GM23248 (cell line): ENCODE measurements at regions not wholly inside any gene's neighbourhood (a gene's known extent, or its start where the extent isn't known, plus 50 kb on each side); places are given as distances from the start of the nearest gene placed in this dataset.

Experiments
- DNase-seq: peaks from one replicate; pipeline ENCODE4 v3.0.0-alpha.2; 2015
- H2AFZ ChIP-seq: fragments of 200-600 bp; sonication (generic); 2 replicates; pipeline ENCODE4 v1.6.1; 2016; ENCODE audit warnings: antibody characterized with exemption
- H3F3A ChIP-seq: fragments of 200-600 bp; sonication (generic); 2 replicates; pipeline ENCODE4 v1.6.1; 2016; ENCODE audit warnings: mild to moderate bottlenecking, antibody characterized with exemption, mixed run types; ENCODE audit not compliant: insufficient read depth
- H3K27ac ChIP-seq: fragments of 200-600 bp; sonication (generic); 2 replicates; pipeline ENCODE4 v1.5.1; 2016; ENCODE audit warnings: mild to moderate bottlenecking
- H3K27me3 ChIP-seq: fragments of 200-600 bp; sonication (generic); replicated peaks from 2 replicates; pipeline ENCODE4 v1.6.1; 2016; ENCODE audit warnings: mild to moderate bottlenecking; ENCODE audit not compliant: insufficient read depth
- H3K36me3 ChIP-seq: fragments of 200-600 bp; sonication (generic); 2 replicates; pipeline ENCODE4 v1.6.1; 2016; ENCODE audit warnings: low read depth, mild to moderate bottlenecking
- H3K4me1 ChIP-seq: fragments of 200-600 bp; sonication (generic); 2 replicates; pipeline ENCODE4 v1.6.1; 2016; ENCODE audit warnings: mild to moderate bottlenecking; ENCODE audit not compliant: insufficient read depth
- H3K4me2 ChIP-seq: fragments of 200-600 bp; sonication (generic); one replicate; pipeline ENCODE4 v1.6.1; 2016; ENCODE audit warnings: mild to moderate bottlenecking; ENCODE audit not compliant: unreplicated experiment
- H3K4me3 ChIP-seq: fragments of 200-600 bp; sonication (generic); 2 replicates; pipeline ENCODE4 v1.5.1; 2016; ENCODE audit warnings: mild to moderate bottlenecking
- H3K79me2 ChIP-seq: fragments of 200-600 bp; sonication (generic); 2 replicates; pipeline ENCODE4 v1.6.1; 2016; ENCODE audit warnings: mild to moderate bottlenecking; ENCODE audit not compliant: insufficient read depth
- H3K9ac ChIP-seq: fragments of 200-600 bp; sonication (generic); 2 replicates; pipeline ENCODE4 v1.6.1; 2016; ENCODE audit warnings: mild to moderate bottlenecking
- H3K9me2 ChIP-seq: fragments of 200-600 bp; sonication (generic); 2 replicates; pipeline ENCODE4 v1.6.1; 2016; ENCODE audit warnings: mixed run types, mild to moderate bottlenecking, moderate library complexity; ENCODE audit not compliant: insufficient read depth
- H3K9me3 ChIP-seq: fragments of 200-600 bp; sonication (generic); one replicate; pipeline ENCODE4 v1.6.1; 2017; ENCODE audit warnings: low read depth
- H4K20me1 ChIP-seq: fragments of 200-600 bp; sonication (generic); 2 replicates; pipeline ENCODE4 v1.6.0; 2016; ENCODE audit not compliant: insufficient read depth
- EZH2 ChIP-seq: fragments of 200-600 bp; sonication (generic); IDR thresholded peaks from 2 replicates; pipeline ENCODE4 v1.6.1; 2018; ENCODE audit warnings: antibody characterized with exemption, mild to moderate bottlenecking; ENCODE audit not compliant: insufficient read depth, poor library complexity, severe bottlenecking
- EZH2phosphoT487 ChIP-seq: fragments of 200-600 bp; sonication (generic); IDR thresholded peaks from 2 replicates; pipeline ENCODE4 v1.6.1; 2018; ENCODE audit warnings: antibody characterized with exemption, moderate library complexity, mild to moderate bottlenecking, low read depth; ENCODE audit not compliant: insufficient read depth
- WGBS, 2 experiments: methylation state at CpG; one replicate each; pipeline ENCODE4 v1.1.6; 2015 to 2017; ENCODE audit warnings: low lambda C conversion rate in 2 of 2, low coverage in 1 of 2; ENCODE audit errors: missing lambda C conversion rate in 2 of 2; 5-methylcytosine and 5-hydroxymethylcytosine counted together
- in situ Hi-C: fragments of 300-500 bp; cut with MboI; formaldehyde crosslinking; loops from 2 replicates; pipeline ENCODE4 v1.15.0; 2020

GRCh38 chr3:59576606-59577005, 526.8 kb upstream of the CFAP20DC start:
- H3K9me3 ChIP-seq, result no peaks in the 10 kb centered on the region
- in situ Hi-C loops, result loop anchor here (25.0 kb wide), 3 partner anchors 286 to 1386 kb away; no protein-coding TSS in a partner anchor
- TF ChIP-seq EZH2 (no peak), EZH2phosphoT487 (no peak)
- peaks cover 12% of the 10 kb centered on the region for H3F3A ChIP-seq
- no peak overlapping the region for H3K9ac ChIP-seq
- H3K79me2 ChIP-seq, result no peaks in the 10 kb centered on the region
- peaks cover 20% of the 10 kb centered on the region for H3K4me1 ChIP-seq
- no peaks in the 10 kb centered on the region for H3K27me3 ChIP-seq
- no peak overlapping the region for H3K4me2 ChIP-seq
- H3K36me3 ChIP-seq, result no peaks in the 10 kb centered on the region
- H3K4me3 ChIP-seq, result no peak overlapping the region
- no peak overlapping the region for H3K27ac ChIP-seq
- DNase-seq, result no peak
- no peaks in the 10 kb centered on the region for H4K20me1 ChIP-seq
- H2AFZ ChIP-seq, result no peak overlapping the region
- 53 to 55% methylated on average over 3 of the region's 3 CpGs for WGBS, 2 experiments
- H3K9me2 ChIP-seq, result no peaks in the 10 kb centered on the region

- Histone ChIP-seq H2AFZ (no peak overlapping the region), H3K79me2 (no peaks in the 10 kb centered on the region), H3K4me1 (peaks cover 20% of the 10 kb centered on the region), H3K27ac (no peak overlapping the region), H3F3A (peaks cover 12% of the 10 kb centered on the region), H3K9ac (no peak overlapping the region), H4K20me1 (no peaks in the 10 kb centered on the region), H3K9me2 (no peaks in the 10 kb centered on the region), H3K27me3 (no peaks in the 10 kb centered on the region), H3K9me3 (no peaks in the 10 kb centered on the region), H3K36me3 (no peaks in the 10 kb centered on the region), H3K4me3 (no peak overlapping the region), H3K4me2 (no peak overlapping the region)
- TF ChIP-seq EZH2 (no peak), EZH2phosphoT487 (no peak)
- in situ Hi-C loops, result loop anchor here (25.0 kb wide), 3 partner anchors 287 to 1387 kb away; no protein-coding TSS in a partner anchor
- DNase-seq, result peak; percentile 76
- WGBS, 2 experiments, result 18 to 19% methylated on average over 11 of the region's 11 CpGs
Observed at GRCh38 chr3:59575113-59576001, 525.5 kb upstream of the CFAP20DC start.

- DNase-seq, result peak; percentile 94
- Histone ChIP-seq H4K20me1 (no peaks in the 10 kb centered on the region), H3K36me3 (no peaks in the 10 kb centered on the region), H3K9ac (no peak overlapping the region; the same call in 1 of the 2 replicates), H3K9me2 (no peaks in the 10 kb centered on the region), H2AFZ (no peak overlapping the region), H3K27ac (peak overlapping the region; percentile 44), H3K79me2 (no peaks in the 10 kb centered on the region), H3K27me3 (no peaks in the 10 kb centered on the region), H3F3A (peaks cover 12% of the 10 kb centered on the region), H3K4me3 (no peak overlapping the region), H3K4me1 (peaks cover 20% of the 10 kb centered on the region), H3K4me2 (peak overlapping the region; percentile 56), H3K9me3 (no peaks in the 10 kb centered on the region)
- WGBS, 2 experiments, result 10 to 14% methylated on average over 4 of the region's 4 CpGs
- no peak for TF ChIP-seq EZH2phosphoT487
- TF ChIP-seq EZH2, result no peak
- in situ Hi-C loops, result no loop called here
Observed at GRCh38 chr3:59573911-59574310, 524.1 kb upstream of the CFAP20DC start.

GRCh38 chr3:59572106-59572505, 522.3 kb upstream of the CFAP20DC start:
- Histone ChIP-seq H3K27me3 (no peaks in the 10 kb centered on the region), H3K9me2 (no peaks in the 10 kb centered on the region), H3K36me3 (no peaks in the 10 kb centered on the region), H3K27ac (no peak overlapping the region), H3K4me1 (peaks cover 20% of the 10 kb centered on the region), H3K79me2 (no peaks in the 10 kb centered on the region), H3F3A (peaks cover 12% of the 10 kb centered on the region), H3K4me3 (no peak overlapping the region), H3K4me2 (no peak overlapping the region), H4K20me1 (no peaks in the 10 kb centered on the region), H2AFZ (no peak overlapping the region), H3K9ac (no peak overlapping the region), H3K9me3 (no peaks in the 10 kb centered on the region)
- TF ChIP-seq EZH2 (no peak), EZH2phosphoT487 (no peak)
- 87 to 91% methylated on average over 5 of the region's 5 CpGs for WGBS, 2 experiments
- DNase-seq, result peak; percentile 54
- in situ Hi-C loops, result no loop called here
